IgD-negative memory B cell (primary cell): ENCODE measurements at regions not wholly inside any gene's neighbourhood (a gene's known extent, or its start where the extent isn't known, plus 50 kb on each side); places are given as distances from the start of the nearest gene placed in this dataset.

Experiments used
- H3K27ac Mint-ChIP-seq, 3 donors: one replicate each; pipeline ENCODE4 v1.8.0; 2020 to 2022; ENCODE audit warnings: mild to moderate bottlenecking in 3 of 3, mixed read lengths in 3 of 3, moderate library complexity in 1 of 3
- H3K27me3 Mint-ChIP-seq: one replicate; pipeline ENCODE4 v1.8.0; 2021; ENCODE audit warnings: mixed read lengths
- H3K36me3 Mint-ChIP-seq: one replicate; pipeline ENCODE4 v1.8.0; 2020; ENCODE audit warnings: mild to moderate bottlenecking, mixed read lengths
- H3K4me1 Mint-ChIP-seq, 3 donors: one replicate each; pipeline ENCODE4 v1.8.0; 2020 to 2022; ENCODE audit warnings: mixed read lengths in 3 of 3, mild to moderate bottlenecking in 1 of 3
- H3K4me3 Mint-ChIP-seq, 4 donors: one replicate each; pipeline ENCODE4 v1.8.0; 2020 to 2022; ENCODE audit warnings: mild to moderate bottlenecking in 4 of 4, mixed read lengths in 4 of 4, moderate library complexity in 3 of 4
- H3K9me3 Mint-ChIP-seq, 3 donors: one replicate each; pipeline ENCODE4 v1.8.0; 2020 to 2021; ENCODE audit warnings: mixed read lengths in 3 of 3, mild to moderate bottlenecking in 1 of 3

DNA sequence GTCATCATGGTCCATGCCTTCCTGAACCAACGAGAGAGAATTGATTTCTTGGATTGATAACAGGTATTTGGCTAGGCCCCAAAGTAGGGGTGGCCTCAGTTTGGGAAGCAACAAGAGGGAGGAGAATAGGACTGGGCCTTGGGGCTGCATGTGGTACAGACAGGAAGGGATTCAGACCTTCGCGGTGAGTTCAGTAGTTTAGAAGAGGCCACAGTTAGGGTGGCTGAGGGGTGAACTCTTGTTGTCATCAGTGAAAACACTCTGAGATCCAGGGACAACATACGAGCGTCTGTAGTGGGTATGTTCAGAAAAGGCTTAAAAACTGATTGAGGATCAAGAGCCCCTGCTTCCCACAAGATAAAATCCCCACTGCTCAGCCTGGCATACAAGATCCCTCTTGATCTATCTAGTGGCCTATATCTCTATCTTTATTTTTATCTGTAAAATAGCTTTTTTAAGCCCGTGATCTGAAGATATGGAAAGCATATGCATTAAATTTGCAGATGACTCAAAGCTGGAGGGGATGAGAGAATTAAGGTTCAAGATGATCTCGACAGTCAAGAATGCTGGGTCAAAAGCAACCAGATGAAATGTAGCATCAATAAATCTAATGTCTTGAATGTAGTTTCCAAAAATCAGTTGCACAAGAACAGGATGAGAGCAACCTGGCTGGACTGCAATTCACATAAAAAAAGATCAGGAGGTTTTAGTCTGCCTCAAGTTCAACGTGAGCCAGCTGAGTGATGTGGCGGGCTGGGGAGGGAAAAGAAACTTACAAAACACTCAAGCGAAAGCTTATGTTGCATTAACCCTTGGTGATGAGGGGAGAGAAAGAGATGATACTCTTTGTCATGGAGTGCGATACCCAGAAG lies 221.1 kb upstream of the TLE3 start:
- Mint-ChIP-seq H3K27ac (peak overlapping the region; percentile 87 to 99 (median 89)), H3K4me1 (peaks cover 41 to 50% (median 47%) of the 10 kb centered on the region in 3 donors)

GRCh38 chr15:70316059-70316600 lies 218.4 kb upstream of the TLE3 start:
- Mint-ChIP-seq H3K36me3 (no peaks in the 10 kb centered on the region), H3K9me3 (no peaks in the 10 kb centered on the region), H3K4me1 (peaks cover 27 to 30% (median 29%) of the 10 kb centered on the region in 3 donors), H3K27ac (no peak overlapping the region), H3K4me3 (no peak overlapping the region), H3K27me3 (peaks cover 5% of the 10 kb centered on the region)

More for the DNA sequence above, 221.1 kb upstream of the TLE3 start:
- no peaks in the 10 kb centered on the region for H3K36me3 Mint-ChIP-seq
- H3K4me3 Mint-ChIP-seq = peak overlapping the region; percentile 10 to 86 (median 64)
- peaks cover 5% of the 10 kb centered on the region for H3K27me3 Mint-ChIP-seq
- H3K9me3 Mint-ChIP-seq = no peaks in the 10 kb centered on the region

DNA sequence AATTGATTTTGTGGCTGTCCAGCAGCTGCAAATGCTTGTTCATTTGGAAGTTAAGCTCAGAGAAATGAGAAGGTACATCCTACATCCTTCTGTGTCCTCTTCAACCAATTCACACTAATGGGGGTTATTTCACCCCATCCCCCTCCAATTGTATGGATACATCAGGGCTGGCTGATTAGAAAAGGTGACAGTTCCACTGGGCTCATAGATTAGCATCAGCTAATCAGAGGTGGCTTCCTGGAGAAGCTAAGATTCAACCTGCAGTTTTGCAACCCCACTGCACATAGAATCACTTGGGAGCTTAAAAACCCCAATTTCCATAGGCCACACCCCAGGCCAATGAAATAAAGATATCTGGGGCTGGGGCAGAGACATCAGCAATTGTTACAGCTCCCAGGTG lies 217.7 kb upstream of the TLE3 start:
- H3K4me1 Mint-ChIP-seq = peaks cover 25% of the 10 kb centered on the region in 3 donors
- H3K4me3 Mint-ChIP-seq = peak overlapping the region in 1 of 4 donors; percentile 28
- H3K27me3 Mint-ChIP-seq = peaks cover 2% of the 10 kb centered on the region
- no peak overlapping the region for H3K27ac Mint-ChIP-seq
- peaks cover 0 to 1% (median 0%) of the 10 kb centered on the region in 3 donors for H3K9me3 Mint-ChIP-seq
- no peaks in the 10 kb centered on the region for H3K36me3 Mint-ChIP-seq

- Mint-ChIP-seq H3K9me3 (peaks cover 0 to 1% (median 0%) of the 10 kb centered on the region in 3 donors), H3K27ac (no peak overlapping the region), H3K27me3 (peaks cover 2% of the 10 kb centered on the region), H3K36me3 (no peaks in the 10 kb centered on the region), H3K4me1 (peaks cover 19 to 25% (median 20%) of the 10 kb centered on the region in 3 donors), H3K4me3 (no peak overlapping the region)
These were observed 217.0 kb upstream of the TLE3 start for GRCh38 chr15:70314688-70315087.

GRCh38 chr15:70314018-70314354 lies 216.3 kb upstream of the TLE3 start:
- no peak overlapping the region for H3K4me3 Mint-ChIP-seq
- no peaks in the 10 kb centered on the region for H3K36me3 Mint-ChIP-seq
- peaks cover 0 to 1% (median 0%) of the 10 kb centered on the region in 3 donors for H3K9me3 Mint-ChIP-seq
- H3K27ac Mint-ChIP-seq = no peak overlapping the region
- peaks cover 2% of the 10 kb centered on the region for H3K27me3 Mint-ChIP-seq
- peaks cover 12 to 24% (median 17%) of the 10 kb centered on the region in 3 donors for H3K4me1 Mint-ChIP-seq

- Mint-ChIP-seq H3K27me3 (peaks cover 4% of the 10 kb centered on the region), H3K9me3 (peaks cover 0 to 1% (median 0%) of the 10 kb centered on the region in 3 donors), H3K36me3 (no peaks in the 10 kb centered on the region), H3K4me3 (no peak overlapping the region), H3K4me1 (peaks cover 12 to 25% (median 18%) of the 10 kb centered on the region in 3 donors), H3K27ac (no peak overlapping the region)
These were observed 215.6 kb upstream of the TLE3 start for GRCh38 chr15:70313099-70314017.

DNA sequence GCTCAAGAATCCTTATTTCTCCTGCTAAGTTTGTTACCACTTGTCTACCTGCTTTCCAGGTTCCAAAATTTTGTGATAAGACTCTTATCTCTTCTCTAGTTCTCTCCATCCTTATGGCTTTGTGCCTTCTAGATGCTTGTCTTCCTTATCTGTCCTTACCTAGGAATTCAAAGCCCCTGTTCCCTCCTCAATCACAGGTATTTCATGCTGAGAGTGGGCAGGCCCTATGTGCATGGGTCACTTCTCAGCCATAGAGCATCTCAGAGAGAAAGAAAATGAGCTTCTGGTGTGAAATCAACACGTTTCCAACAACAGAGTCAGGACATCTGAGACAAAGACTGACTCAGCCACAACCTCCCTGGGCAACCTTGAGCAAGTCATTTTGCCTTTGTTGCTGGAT lies 214.1 kb upstream of the TLE3 start:
- peaks cover 0 to 1% (median 0%) of the 10 kb centered on the region in 3 donors for H3K9me3 Mint-ChIP-seq
- H3K4me1 Mint-ChIP-seq = peaks cover 15 to 28% (median 20%) of the 10 kb centered on the region in 3 donors
- no peak overlapping the region for H3K4me3 Mint-ChIP-seq
- H3K27ac Mint-ChIP-seq = no peak overlapping the region
- H3K36me3 Mint-ChIP-seq = no peaks in the 10 kb centered on the region
- H3K27me3 Mint-ChIP-seq = peaks cover 4% of the 10 kb centered on the region

DNA sequence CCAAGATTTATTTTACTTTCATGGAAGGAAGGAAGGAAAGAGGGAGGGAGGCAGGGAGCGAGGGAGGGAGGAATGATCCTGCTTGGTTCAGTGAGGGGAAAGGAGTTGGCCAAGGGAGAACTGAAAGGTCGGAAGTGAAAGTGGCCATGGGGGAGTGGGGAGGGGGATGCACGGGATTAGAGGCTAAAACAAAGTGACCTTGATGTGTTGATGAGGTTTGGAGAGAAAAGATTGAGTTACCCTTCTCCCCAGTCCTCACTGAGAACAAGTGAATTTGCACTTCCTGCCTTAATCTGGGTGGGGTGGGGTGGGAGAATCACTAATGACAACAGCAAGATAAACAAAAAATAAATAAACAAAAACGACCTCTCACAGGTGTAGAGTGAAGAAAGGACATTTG lies 212.0 kb upstream of the TLE3 start:
- Mint-ChIP-seq H3K27ac (no peak overlapping the region), H3K27me3 (peaks cover 6% of the 10 kb centered on the region), H3K9me3 (peaks cover 0 to 3% (median 1%) of the 10 kb centered on the region in 3 donors), H3K4me3 (peak overlapping the region in 1 of 4 donors; percentile 14), H3K4me1 (peaks cover 15 to 25% (median 20%) of the 10 kb centered on the region in 3 donors), H3K36me3 (no peaks in the 10 kb centered on the region)

- Mint-ChIP-seq H3K9me3 (peaks cover 0 to 3% (median 1%) of the 10 kb centered on the region in 3 donors), H3K36me3 (no peaks in the 10 kb centered on the region), H3K4me3 (peak overlapping the region in 2 of 4 donors; percentile 29 to 76), H3K27ac (peak overlapping the region in 1 of 3 donors; percentile 4), H3K27me3 (peaks cover 6% of the 10 kb centered on the region), H3K4me1 (peaks cover 15 to 25% (median 20%) of the 10 kb centered on the region in 3 donors)
These were observed 211.2 kb upstream of the TLE3 start for GRCh38 chr15:70308735-70309434.

DNA sequence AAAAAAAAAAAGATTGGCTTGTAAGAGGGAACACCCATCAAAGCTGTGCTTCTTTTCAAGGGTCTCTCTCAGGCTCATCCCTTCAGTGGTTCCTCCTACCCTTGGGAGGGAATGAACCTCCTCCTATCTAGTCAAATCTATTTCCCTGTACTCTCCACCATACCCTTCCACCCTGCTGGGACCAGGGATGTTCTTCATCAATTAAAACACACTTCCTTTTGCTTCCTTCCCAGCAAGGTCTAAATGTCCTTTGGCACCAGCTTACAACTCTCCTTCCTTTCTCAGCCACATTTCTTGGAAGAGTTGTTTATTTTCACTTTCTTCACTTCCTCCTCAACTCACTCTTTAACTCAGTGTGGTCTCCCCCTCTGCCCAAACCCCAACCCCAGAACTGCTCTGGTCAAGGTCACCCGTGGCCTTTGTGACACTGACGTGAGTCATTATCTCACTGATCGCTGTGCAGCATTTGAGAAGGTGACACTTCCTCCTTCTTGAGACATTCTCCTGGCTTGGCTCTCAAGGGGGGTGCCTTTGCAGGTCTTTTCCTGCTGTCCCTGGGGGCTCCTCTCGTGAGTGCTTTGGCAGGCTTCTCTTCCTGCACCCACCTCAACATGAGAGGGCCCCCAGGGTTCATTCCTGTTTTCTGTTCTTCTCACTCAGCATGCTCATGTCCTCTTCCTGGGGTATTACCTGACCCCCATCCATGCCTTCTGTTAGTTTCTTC lies 210.5 kb upstream of the TLE3 start:
- Mint-ChIP-seq H3K4me1 (peaks cover 15 to 25% (median 20%) of the 10 kb centered on the region in 3 donors), H3K4me3 (peak overlapping the region in 2 of 4 donors; percentile 34 to 76), H3K36me3 (no peaks in the 10 kb centered on the region), H3K9me3 (peaks cover 0 to 3% (median 1%) of the 10 kb centered on the region in 3 donors), H3K27me3 (peaks cover 6% of the 10 kb centered on the region), H3K27ac (peak overlapping the region in 1 of 3 donors; percentile 4)

DNA sequence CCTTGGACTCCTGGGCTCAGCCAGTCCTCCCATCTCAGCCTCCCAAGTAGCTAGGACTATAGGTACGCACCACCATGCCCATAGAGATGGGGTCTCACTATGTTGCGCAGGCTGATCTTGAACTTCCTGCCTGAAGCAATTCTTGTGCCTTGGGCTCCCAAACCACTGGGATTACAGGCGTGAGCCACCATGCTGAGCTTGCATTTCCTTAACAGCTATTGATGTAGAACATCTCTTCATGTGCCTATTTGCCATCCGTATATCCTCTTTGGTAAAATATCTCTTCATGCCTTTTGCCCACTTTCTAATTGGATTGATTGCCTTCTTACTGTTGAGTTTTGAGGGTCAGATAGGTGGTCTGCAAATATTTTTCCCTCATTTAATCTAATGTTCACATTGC lies 208.9 kb upstream of the TLE3 start:
- H3K27ac Mint-ChIP-seq = peak overlapping the region in 1 of 3 donors; percentile 10

DNA sequence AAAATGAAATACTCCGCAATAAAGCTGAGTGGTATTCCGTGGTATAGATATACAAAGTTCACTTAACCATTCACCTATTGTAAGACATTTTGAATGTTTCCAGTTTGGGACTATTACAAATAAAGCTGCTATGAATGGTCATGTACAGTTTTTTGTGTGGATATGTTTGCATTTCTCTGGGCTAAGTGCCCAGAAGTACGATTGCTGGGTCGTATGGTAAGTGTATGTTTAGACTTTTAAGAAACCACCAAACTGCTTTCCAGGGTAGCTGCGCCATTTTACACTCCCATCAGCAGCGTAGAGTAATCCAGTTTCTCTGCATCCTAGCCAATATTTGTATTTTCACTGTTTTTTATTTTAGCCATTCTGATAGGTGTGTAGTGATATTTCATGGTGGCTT lies 208.4 kb upstream of the TLE3 start:
- H3K4me1 Mint-ChIP-seq = peaks cover 12 to 25% (median 21%) of the 10 kb centered on the region in 3 donors
- no peaks in the 10 kb centered on the region for H3K36me3 Mint-ChIP-seq
- H3K27me3 Mint-ChIP-seq = peaks cover 6% of the 10 kb centered on the region
- peaks cover 0 to 3% (median 1%) of the 10 kb centered on the region in 3 donors for H3K9me3 Mint-ChIP-seq
- H3K27ac Mint-ChIP-seq = no peak overlapping the region
- no peak overlapping the region for H3K4me3 Mint-ChIP-seq

More for the DNA sequence above, 208.9 kb upstream of the TLE3 start:
- Mint-ChIP-seq H3K27me3 (peaks cover 6% of the 10 kb centered on the region), H3K4me1 (peaks cover 15 to 25% (median 20%) of the 10 kb centered on the region in 3 donors), H3K4me3 (no peak overlapping the region), H3K9me3 (peaks cover 0 to 3% (median 1%) of the 10 kb centered on the region in 3 donors), H3K36me3 (no peaks in the 10 kb centered on the region)

- Mint-ChIP-seq H3K4me1 (peaks cover 17 to 22% (median 21%) of the 10 kb centered on the region in 3 donors), H3K4me3 (no peak overlapping the region), H3K27ac (no peak overlapping the region)
These were observed 206.3 kb upstream of the TLE3 start for GRCh38 chr15:70303981-70304380.

More at GRCh38 chr15:70303981-70304380, 206.3 kb upstream of the TLE3 start:
- no peaks in the 10 kb centered on the region for H3K36me3 Mint-ChIP-seq
- H3K27me3 Mint-ChIP-seq = peaks cover 6% of the 10 kb centered on the region
- H3K9me3 Mint-ChIP-seq = peaks cover 0 to 3% (median 0%) of the 10 kb centered on the region in 3 donors
